CD4-positive, alpha-beta T cell (primary cell): ENCODE measurements at regions not wholly inside any gene's neighbourhood (a gene's known extent, or its start where the extent isn't known, plus 50 kb on each side); places are given as distances from the start of the nearest gene placed in this dataset.

Experiments used
- ATAC-seq: fragments of 200-7000 bp; cut with Tn5 transposase; one replicate; pipeline ENCODE4 v1.10.0; 2022; ENCODE audit warnings: mild to moderate bottlenecking; ENCODE audit not compliant: poor library complexity
- CTCF ChIA-PET: fragments of 350-600 bp; sonication (Branson Sonifier 250); formaldehyde crosslinking; loops from one replicate; lab custom pipeline; 2021; ENCODE audit warnings: antibody characterized with exemption, inconsistent platforms; lab: Charles Lee
- POLR2A ChIA-PET: fragments of 350-600 bp; sonication (Branson Sonifier 250); formaldehyde crosslinking; loops from one replicate; lab custom pipeline; 2021; ENCODE audit warnings: antibody characterized with exemption, inconsistent platforms; lab: Charles Lee
- DNase-seq, 14 experiments: peaks; one replicate each; pipeline ENCODE4 v3.0.0-alpha.2; 2013 to 2020; ENCODE audit warnings: mixed read lengths in 2 of 14
- H3K27ac ChIP-seq, 2 donors: one replicate each; pipeline versions ENCODE4 v1.5.1 to v1.7.0; 2013; ENCODE audit warnings: low read length in 2 of 2, low read depth in 1 of 2, mild to moderate bottlenecking in 1 of 2
- H3K27me3 ChIP-seq, 2 experiments: 1 replicate in 1 of 2; 2 replicates in 1 of 2; pipeline versions ENCODE4 v1.6.1 to v1.7.0; 2013; ENCODE audit warnings: low read length in 2 of 2, control low read depth in 1 of 2, mild to moderate bottlenecking in 1 of 2, moderate library complexity in 1 of 2; ENCODE audit not compliant: insufficient read depth in 2 of 2, control insufficient read depth in 1 of 2
- H3K36me3 ChIP-seq: one replicate; pipeline ENCODE4 v1.6.1; 2013; ENCODE audit warnings: low read length, control low read depth; ENCODE audit not compliant: insufficient read depth
- H3K4me1 ChIP-seq: one replicate; pipeline ENCODE4 v1.6.1; 2013; ENCODE audit warnings: low read length, control low read depth; ENCODE audit not compliant: insufficient read depth
- H3K4me3 ChIP-seq: one replicate; pipeline ENCODE4 v1.5.1; 2013; ENCODE audit warnings: mild to moderate bottlenecking, low read length, moderate library complexity
- H3K9me3 ChIP-seq, 2 experiments: 1 replicate in 1 of 2; 2 replicates in 1 of 2; pipeline versions ENCODE4 v1.6.1 to v1.7.0; 2013; ENCODE audit warnings: low read length in 2 of 2, mild to moderate bottlenecking in 2 of 2, control low read depth in 1 of 2, moderate library complexity in 1 of 2; ENCODE audit not compliant: control insufficient read depth in 1 of 2, insufficient read depth in 1 of 2
- H3K27ac Mint-ChIP-seq: one replicate; pipeline ENCODE4 v1.8.0; 2020; ENCODE audit warnings: mixed read lengths
- H3K27me3 Mint-ChIP-seq: one replicate; pipeline ENCODE4 v1.8.0; 2021; ENCODE audit warnings: mixed read lengths
- H3K36me3 Mint-ChIP-seq: one replicate; pipeline ENCODE4 v1.8.0; 2021; ENCODE audit warnings: low read depth, mixed read lengths
- H3K4me1 Mint-ChIP-seq: one replicate; pipeline ENCODE4 v1.8.0; 2021; ENCODE audit warnings: low read depth, mixed read lengths
- H3K4me3 Mint-ChIP-seq: one replicate; pipeline ENCODE4 v1.8.0; 2020; ENCODE audit warnings: mild to moderate bottlenecking, mixed read lengths
- H3K9me3 Mint-ChIP-seq: one replicate; pipeline ENCODE4 v1.8.0; 2020; ENCODE audit warnings: mixed read lengths
- CTCF ChIP-seq: fragments of 200-600 bp; IDR thresholded peaks from one replicate; pipeline ENCODE4 v1.8.0; 2022; ENCODE audit warnings: antibody characterized with exemption, mild to moderate bottlenecking
- intact Hi-C, 2 experiments: fragments of 100-400 bp; cut with DNase I in 1 of 2; cut with micrococcal nuclease in 1 of 2; formaldehyde crosslinking; loops; one replicate each; pipeline versions ENCODE4 v1.15.1 to v1.9.0; 2023 to 2025; cut with DNase I, micrococcal nuclease

GRCh38 chr3:124410471-124410870 is 319.8 kb upstream of the UMPS start:
- ATAC-seq (no peak), DNase-seq (no peak)
- Histone ChIP-seq H3K4me3 (no peak overlapping the region), H3K27me3 (no peaks in the 10 kb centered on the region), H3K36me3 (no peaks in the 10 kb centered on the region), H3K4me1 (no peaks in the 10 kb centered on the region), H3K27ac (no peak overlapping the region), H3K9me3 (no peaks in the 10 kb centered on the region)
- POLR2A ChIA-PET = no interaction called here
- CTCF ChIA-PET = no interaction called here
- Mint-ChIP-seq H3K4me1 (no peaks in the 10 kb centered on the region), H3K27me3 (peaks cover 10% of the 10 kb centered on the region), H3K36me3 (no peaks in the 10 kb centered on the region), H3K9me3 (no peaks in the 10 kb centered on the region), H3K27ac (no peak overlapping the region), H3K4me3 (no peak overlapping the region)
- intact Hi-C loops = no loop called here
- no peak for TF ChIP-seq CTCF

GRCh38 chr3:124411728-124412127 is 318.5 kb upstream of the UMPS start:
- intact Hi-C loops = no loop called here
- Mint-ChIP-seq H3K4me1 (no peaks in the 10 kb centered on the region), H3K9me3 (no peaks in the 10 kb centered on the region), H3K27ac (no peak overlapping the region), H3K27me3 (peaks cover 11% of the 10 kb centered on the region), H3K4me3 (no peak overlapping the region), H3K36me3 (no peaks in the 10 kb centered on the region)
- Histone ChIP-seq H3K36me3 (no peaks in the 10 kb centered on the region), H3K27me3 (no peaks in the 10 kb centered on the region), H3K4me3 (no peak overlapping the region), H3K27ac (no peak overlapping the region), H3K9me3 (no peaks in the 10 kb centered on the region), H3K4me1 (no peaks in the 10 kb centered on the region)
- ChIA-PET POLR2A (no interaction called here), CTCF (no interaction called here)
- ATAC-seq (no peak), DNase-seq (no peak)
- TF ChIP-seq CTCF = no peak

- Mint-ChIP-seq H3K27ac (no peak overlapping the region), H3K4me3 (no peak overlapping the region), H3K4me1 (no peaks in the 10 kb centered on the region), H3K9me3 (no peaks in the 10 kb centered on the region), H3K36me3 (no peaks in the 10 kb centered on the region), H3K27me3 (peaks cover 12% of the 10 kb centered on the region)
- intact Hi-C loops = no loop called here
- no peaks in the 10 kb centered on the region for H3K27me3 ChIP-seq
- no peak overlapping the region for H3K4me3 ChIP-seq
- H3K27ac ChIP-seq = no peak overlapping the region
- H3K36me3 ChIP-seq = no peaks in the 10 kb centered on the region
- no peak for DNase-seq
- ChIA-PET POLR2A (no interaction called here), CTCF (no interaction called here)
- no peaks in the 10 kb centered on the region for H3K9me3 ChIP-seq
- no peaks in the 10 kb centered on the region for H3K4me1 ChIP-seq
- ATAC-seq = no peak
- no peak for TF ChIP-seq CTCF
Observed at GRCh38 chr3:124412644-124413043, 317.6 kb upstream of the UMPS start.
